GM18502 (cell line): ENCODE measurements at regions not wholly inside any gene's neighbourhood (a gene's known extent, or its start where the extent isn't known, plus 50 kb on each side); places are given as distances from the start of the nearest gene placed in this dataset.
"Not testable (repeated sequence)": the region's sequence is repeated elsewhere in the genome, so short reads cannot be mapped to it uniquely, and the experiment has no call there.

Experiments
- ATAC-seq: cut with Tn5 transposase; IDR thresholded peaks from one replicate; pipeline ENCODE4 v1.9.1; 2021; ENCODE audit warnings: mild to moderate bottlenecking; ENCODE audit not compliant: unreplicated experiment, poor library complexity

DNA sequence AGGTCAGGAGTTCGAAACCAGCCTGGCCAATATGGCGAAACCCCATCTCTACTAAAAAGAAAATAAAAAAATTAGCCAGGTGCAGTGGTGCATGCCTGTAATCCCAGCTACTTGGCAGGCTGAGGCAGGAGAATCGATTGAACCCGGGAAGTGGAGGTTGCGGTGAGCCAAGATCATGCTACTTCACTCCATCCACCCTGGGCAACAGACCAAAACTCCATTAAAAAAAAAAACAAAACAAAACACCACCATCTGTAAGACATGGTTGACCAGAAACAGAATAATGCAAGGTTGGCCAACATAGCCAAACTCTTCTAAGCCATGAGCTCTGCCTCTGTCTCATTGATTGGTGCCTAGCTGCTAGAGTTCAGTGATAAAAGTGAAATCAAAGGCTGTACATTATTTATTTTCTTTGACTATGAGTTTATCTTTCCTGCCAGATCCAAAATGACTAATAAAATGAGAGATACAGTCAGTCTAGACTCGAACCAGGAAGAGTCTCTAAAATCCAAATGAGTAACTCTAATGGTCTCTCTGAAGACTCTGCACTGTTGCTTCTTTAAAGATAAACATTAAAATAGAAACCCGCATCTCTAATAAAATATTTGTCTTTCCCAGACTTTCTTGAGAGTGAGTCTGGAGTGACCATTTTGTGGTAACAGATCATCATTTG lies 404.7 kb downstream of the DAD1 start:
- ATAC-seq = no peak

DNA sequence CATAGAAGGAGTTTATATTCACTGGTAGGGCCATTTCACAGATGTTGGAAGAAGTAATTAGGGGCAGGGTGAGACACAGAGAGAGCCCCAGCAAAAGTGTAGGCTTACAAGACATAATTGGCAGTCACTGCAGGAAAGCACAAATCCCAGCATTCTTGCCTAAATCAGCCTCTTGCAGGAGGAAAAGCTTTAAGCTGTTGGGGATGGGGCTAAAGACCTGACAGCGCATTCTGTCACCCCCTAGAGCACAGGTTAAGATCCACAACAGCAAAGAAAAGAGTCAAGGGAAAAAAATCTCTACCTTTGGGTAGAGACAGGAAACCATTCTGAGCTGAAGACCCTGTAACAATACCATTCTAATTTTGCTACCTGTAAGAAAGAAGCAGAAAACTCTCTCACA lies 409.0 kb downstream of the DAD1 start:
- ATAC-seq = no peak

DNA sequence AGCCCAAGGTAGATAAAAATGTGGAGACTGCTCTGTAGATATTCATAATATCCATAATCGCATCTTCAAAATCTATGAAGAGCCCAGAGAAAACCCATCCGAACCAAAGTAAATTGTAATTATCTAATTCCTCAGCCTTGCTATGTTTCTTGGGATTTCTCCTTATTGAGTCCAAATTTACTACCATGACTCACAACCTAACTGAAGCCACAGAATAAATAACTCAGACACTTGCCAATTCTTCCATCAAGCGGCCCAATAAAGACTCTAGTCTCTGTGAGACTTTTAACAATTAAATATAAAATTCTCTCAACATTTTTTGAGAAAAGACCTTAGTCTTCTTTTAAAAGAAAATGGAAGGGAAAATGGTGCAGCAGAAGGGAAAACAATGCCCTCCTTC lies 409.8 kb downstream of the DAD1 start:
- no peak for ATAC-seq

DNA sequence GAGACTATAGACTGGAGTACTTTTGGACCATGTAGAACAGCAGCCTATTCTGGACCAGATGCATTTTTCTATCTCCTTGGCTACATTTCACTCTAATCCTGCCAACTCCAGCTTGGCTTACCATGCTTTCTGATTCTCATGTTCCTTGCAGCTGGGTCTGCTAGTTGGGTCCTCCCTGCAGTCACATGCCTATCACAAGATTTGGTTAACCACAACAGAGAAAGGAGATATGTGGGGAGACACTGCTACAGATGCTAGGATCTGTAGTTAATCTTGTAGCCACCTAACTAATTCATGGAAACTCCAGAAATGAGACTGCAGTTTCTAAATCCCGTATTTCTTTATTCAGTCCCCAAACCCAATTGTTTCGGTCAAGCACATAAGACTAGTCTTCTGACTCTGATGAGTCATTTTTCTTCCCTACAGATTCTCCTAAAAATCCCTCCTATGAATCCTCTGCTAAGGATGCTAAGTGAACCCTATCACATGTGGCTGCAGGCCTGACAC lies 410.6 kb downstream of the DAD1 start:
- no peak for ATAC-seq

DNA sequence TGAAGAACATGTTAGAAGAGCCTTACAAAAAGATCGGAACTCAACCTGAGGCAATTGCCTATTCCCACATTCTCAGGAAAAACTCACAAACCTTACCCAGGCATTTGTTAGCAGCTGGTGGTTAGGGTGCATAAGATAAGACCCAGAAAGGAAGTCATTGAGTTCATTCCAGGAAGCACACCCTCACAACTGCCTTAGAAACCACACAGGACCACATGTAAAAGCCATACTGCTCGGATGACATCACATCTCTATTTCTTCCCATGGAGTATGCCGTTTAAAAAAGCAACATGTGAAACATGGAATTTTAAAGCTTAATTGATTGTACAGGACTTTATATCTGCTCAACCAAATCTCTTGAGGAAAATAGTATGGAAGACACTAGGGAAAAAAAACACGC lies 411.2 kb downstream of the DAD1 start:
- no peak for ATAC-seq

DNA sequence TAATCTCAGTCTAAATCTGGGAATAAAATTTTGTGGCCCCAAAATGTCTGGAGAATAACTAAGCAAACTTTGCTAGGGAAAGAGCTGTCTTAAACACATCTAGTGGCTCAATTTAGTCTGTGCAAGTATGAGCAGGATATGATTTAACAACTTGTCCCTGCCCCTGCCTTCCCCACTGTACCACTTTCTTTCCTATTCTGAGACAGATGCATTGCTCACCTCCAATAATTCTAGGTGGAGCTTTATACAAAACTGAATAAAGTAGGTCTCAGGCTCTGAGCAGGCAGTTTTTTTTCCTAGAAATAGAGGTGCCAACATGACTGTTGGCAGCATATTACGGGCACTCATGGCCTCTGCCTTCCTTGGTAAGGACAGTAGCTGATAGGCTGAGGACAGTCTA lies 412.1 kb downstream of the DAD1 start:
- ATAC-seq = no peak

DNA sequence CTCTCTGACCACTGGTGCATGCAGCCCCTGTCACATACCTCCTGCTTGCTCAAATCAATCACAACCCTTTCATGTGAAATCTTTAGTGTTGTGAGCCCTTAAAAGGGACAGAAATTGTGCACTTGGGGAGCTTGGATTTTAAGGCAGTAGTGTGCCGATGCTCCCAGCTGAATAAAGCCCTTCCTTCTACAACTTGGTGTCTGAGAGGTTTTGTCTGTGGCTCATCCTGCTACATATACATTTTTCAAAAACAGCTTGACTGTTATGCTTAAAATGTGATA lies 413.8 kb downstream of the DAD1 start:
- not testable (repeated sequence) for ATAC-seq

DNA sequence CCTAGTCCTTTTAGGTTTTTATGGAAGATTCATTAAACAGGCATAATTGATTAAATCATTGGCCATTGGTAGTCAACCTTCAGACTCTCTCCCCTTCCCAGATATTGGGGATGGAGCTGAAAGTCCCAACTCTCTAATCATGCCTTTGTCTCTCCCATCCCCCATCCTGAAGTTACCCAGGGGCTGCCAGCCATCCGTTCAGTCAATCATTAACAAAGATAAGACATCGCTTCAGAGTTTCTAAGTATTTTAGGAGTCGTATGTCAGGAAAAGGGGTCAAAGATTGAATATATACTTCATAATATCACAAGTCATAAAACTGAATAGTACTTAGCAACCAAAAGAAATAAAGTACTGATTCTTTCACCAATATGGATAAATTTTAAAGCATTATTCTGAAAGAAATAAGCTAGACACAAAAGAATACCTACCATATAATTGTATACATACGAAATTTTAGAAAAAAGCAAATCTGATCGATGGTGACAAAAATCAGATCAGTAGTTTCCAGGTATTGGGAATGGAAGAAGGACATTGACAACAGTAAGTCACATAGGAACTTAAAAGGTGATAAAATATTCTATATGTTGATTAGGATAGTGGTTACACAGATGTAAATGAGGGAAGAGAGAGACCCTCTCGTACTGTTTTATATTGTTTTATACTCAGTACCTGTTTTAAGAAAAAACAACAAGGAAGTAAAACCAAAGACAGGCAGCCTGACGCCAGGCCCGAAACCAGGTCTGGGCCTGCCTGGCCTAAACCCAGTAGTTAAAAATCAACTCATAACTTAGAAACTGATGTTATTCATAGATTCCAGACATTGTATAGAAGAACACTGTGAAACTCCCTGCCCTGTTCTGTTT lies 414.4 kb downstream of the DAD1 start:
- no peak for ATAC-seq

DNA sequence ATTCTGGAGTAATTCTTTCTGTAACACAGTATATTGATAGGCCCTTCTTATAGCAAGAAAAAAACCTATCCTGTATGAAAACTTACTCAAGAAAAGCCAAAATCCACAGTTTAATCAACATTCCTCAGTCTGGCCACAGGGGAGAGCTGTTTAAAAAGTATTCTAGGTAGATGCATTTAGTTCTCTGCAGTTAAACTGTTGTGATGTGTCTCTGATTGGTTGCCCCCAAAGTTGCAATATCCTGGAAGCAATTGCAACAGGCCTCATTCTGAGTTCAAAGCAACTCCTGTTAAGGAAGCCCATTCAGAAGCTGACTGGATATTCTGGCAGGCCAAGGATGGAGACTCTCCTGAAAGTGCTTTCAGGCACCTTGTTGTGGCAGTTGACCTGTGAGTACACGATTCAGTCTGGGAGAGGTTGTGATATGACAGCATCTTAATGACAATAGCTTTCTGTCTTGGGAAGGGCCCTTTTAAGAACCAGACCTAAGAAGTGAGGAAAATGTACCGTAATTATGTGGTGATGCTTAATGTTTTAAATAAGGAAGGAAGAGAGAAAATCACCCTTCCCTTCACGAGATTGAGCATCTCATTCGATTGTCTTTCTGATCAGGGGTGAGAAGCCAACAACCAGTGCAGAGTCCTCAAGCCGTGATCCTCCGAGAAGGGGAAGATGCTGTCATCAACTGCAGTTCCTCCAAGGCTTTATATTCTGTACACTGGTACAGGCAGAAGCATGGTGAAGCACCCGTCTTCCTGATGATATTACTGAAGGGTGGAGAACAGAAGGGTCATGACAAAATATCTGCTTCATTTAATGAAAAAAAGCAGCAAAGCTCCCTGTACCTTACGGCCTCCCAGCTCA lies 420.7 kb downstream of the DAD1 start:
- ATAC-seq = no peak

DNA sequence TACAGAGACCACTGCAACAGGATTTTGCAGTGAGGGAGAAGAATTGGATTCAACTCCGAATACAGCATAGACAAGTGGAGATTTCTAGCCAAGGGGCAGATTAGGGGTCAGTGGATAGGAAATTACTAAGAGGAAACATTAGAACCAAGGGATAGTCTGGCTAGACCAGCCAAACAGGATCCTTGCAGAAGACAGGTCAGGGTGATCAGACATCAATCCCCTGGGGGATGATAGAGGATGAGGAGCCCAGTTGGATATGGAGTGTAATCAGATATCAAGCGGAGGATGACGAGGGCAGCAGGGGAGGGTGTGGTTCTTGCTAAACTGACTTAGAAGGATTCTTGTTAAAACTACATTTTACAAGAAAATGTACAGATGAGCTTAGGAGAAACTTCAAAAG lies 424.4 kb downstream of the DAD1 start:
- no peak for ATAC-seq

DNA sequence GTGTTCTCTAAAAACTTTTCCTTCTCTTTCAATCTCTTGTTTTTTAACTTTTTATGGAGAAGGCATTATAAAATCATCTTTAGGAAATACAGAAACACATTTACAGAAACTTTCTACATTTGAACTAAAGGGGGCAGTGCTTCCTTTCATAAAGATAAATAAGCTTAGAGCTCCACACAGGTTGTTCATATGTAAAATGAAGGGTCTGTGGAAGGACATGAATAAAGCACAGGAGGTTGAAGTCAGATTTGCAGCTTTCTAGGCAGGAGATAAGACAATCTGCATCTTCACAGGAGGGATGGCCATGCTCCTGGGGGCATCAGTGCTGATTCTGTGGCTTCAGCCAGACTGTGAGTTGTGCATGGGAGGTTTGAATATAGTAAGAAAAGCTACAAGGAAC lies 426.0 kb downstream of the DAD1 start:
- no peak for ATAC-seq

DNA sequence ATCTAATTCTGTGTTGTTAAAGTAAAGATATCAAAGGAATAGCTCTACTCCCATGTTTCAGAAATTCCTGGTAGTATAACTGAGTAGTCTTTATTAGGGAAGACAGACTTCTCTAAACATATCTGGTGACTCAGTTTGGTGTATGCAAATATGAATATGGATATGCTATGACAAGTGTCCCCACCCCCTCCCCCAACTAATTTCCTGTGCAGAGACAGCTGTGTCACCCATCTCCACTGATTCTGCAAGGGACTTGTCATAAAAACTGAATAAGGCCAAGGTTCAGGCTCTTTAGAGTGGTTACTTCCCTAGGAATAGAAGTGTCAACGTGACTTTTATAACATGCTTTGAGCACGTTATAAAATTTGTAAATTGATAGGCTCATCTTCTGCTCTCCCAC lies 429.1 kb downstream of the DAD1 start:
- no peak for ATAC-seq

DNA sequence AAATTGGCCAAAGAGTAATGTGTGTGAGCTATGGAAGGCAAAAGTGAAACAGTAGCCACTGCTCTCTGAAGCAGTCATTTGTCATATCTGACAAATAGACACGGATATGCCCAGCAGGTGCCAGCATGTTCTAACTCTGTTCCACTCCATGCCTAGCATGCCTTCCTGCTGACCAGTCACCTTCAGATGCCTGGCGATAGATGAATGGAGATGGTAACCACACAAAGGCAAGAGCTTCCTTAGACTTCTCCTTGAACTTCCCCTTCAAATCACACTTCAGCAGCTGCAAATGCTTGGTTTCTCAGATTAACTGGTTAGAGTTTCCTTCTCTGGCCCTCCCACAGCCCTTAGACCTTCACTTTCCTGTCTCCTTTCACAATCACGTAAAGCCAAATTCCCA lies 429.9 kb downstream of the DAD1 start:
- ATAC-seq = no peak

DNA sequence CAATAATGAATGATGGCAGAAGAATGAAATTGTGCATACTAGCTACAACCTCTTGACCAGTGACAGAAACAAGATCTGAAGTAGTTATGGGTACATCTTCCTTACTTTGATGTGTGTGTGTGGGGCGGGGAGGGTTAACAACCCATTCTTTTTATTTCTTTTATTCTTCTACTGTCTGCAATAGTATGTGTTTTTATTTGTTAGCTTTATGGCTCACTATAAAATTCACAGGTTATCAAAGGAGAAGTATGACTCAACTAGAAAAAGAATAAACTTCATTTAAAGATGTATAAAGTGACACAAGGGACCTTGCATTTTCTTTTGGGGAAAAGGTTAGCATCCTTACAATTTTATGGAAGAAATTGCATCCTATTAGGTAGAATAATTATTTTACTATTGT lies 430.5 kb downstream of the DAD1 start:
- no peak for ATAC-seq

DNA sequence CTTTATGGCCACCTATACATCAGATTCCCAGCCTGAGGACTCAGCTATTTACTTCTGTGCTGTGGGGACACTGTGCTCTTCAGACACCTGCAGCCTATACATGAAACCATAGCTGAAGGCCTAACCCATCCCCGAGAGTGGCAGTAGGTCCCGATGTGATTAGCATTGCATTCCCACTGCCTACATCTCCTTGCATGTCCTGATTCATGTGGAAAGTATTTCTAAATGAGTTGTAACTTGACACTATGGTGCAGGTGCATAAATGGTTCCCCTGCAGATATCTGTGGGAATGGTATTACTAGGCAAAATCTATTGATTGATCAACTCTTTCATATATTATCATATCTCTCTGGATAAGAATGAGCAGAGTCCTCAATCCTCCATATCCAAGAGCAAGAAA lies 433.5 kb downstream of the DAD1 start:
- no peak for ATAC-seq

DNA sequence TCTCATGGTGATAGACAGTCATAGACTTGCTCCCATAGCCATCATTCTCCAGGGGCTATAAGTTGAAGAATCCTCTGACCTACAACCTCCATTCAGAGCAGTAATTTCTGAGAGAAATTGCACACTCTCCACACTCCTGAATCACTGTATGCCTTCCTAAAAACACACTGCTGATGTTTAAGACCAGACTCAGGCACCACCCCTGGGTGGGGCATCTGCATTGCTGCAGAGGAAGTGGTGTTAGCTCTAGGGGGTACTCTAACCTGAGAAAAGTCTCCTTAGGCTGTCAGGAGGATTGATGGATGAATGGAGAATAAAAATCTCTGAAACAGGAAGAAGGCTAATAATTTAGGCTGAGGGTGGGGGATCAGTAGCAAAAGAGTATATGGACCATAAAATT lies 436.1 kb downstream of the DAD1 start:
- no peak for ATAC-seq

DNA sequence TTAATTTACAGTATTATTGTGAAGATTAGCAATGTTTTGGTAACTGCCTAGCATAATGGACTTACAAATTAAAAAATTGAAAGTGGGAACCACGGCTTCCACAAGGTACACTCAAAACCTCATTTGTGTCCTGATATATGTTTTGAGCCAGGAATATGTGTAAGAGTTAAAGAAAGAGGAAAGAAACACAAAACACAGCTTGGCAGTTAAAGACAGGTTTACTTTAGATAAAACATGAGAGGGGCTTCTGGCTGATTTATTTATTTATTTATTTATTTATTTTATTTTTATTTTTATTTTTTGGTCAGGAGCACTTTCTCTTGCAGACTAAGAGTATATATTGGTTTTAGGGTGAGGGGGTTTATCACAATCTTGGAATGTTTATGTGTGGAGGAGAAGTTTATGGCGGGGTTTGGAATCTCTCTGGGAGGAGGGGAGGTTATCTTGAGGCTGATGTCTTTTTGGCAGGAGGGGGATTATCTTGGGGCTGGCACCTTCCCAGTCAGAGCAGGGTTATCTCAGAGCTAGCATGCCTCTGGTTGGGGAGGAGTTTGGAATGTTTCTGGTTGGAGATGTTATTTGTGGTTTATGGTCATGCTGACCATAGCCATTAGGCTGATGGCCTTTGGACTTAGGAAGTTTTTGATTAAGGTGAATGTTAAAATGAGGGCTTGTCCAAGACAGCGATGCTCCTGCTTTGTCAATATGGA lies 436.7 kb downstream of the DAD1 start:
- ATAC-seq = no peak

DNA sequence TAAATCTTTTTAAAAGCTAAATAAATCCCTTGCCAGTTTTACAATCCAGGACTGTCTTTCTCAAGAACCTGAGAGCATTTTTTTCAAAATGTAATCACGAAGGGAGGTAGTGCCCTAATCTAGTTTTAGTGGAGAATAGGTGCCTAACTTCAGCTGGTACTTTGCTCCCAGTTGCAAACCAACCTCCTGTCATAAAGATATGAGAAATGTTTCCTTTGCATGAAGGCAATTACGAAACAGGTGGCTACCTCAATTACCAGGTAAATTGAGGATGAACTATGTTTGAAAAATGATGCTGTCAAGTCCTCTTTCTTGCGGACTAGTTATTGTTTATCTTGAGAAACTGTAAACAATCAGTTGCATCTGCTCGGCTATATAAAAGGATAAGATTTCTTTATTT lies 437.9 kb downstream of the DAD1 start:
- no peak for ATAC-seq

DNA sequence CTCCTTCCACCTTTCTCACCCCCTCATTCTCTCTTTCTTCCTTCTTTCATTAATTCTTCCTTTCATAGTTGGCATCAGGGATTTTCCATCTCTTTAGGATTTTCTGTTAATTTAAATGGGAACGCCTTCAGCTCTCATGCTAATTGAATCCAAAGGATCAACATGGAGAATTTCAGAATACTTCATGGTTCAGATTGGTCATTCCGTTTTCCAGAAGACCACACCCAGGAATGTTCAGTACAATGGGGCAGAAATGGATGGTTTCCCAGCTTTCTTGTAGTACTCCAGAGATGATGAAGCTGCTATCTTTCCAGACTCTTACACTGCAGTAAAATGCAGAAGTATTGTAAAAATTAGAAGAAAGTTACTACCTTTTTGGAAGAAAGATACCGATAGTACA lies 440.0 kb downstream of the DAD1 start:
- no peak for ATAC-seq

DNA sequence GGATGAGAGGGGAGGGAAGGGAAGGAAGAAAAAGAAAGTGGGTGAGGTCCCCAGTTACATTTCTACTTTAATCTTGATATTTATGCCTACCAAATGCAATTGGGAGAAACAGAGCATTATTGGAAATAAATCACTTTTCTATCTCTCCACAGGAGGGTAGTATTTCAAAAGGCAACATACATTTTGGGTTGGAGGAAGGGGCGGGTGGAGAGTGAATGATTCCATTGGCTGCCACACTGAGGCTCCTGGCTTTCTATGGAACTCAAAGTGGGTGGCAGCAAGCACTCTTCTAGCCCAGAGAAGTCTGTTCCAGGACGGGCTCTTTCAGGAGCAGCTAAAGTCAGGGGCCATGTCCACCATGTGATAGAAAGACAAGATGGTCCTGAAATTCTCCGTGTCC lies 441.3 kb downstream of the DAD1 start:
- ATAC-seq = no peak

DNA sequence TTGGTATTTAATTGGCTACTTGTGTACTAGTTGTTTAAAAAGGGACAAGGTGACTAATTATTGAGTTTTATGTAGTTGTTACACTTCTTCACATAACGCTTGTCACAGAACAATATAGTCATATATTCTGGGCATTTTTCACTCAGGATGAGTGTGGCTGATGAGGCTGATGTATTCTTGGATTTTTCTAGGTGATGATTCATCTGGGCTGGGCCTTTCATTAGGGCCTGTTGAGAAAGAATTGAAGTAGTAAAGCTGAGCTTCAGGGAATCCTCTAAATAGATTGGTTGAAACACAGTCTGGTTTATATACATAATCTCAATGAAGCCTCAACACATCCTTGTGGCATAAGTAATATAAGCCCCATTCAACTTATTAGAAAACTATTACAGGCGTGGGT lies 445.7 kb downstream of the DAD1 start:
- ATAC-seq = no peak
